Fibroblast of the aortic adventitia (primary cell): ENCODE measurements at regions not wholly inside any gene's neighbourhood (a gene's known extent, or its start where the extent isn't known, plus 50 kb on each side); places are given as distances from the start of the nearest gene placed in this dataset.
"Not testable (repeated sequence)": the region's sequence is repeated elsewhere in the genome, so short reads cannot be mapped to it uniquely, and the experiment has no call there.

Source experiments
- DNase-seq: peaks from one replicate; pipeline ENCODE4 v3.0.0-alpha.2; 2010; ENCODE audit warnings: low read depth
- H3K4me3 ChIP-seq: 2 replicates; pipeline ENCODE4 v1.5.1; 2011; ENCODE audit warnings: low read depth, mild to moderate bottlenecking, control low read depth, low read length, moderate library complexity
- CTCF ChIP-seq: IDR thresholded peaks from 2 replicates; pipeline ENCODE4 v1.5.1; 2011; ENCODE audit warnings: mild to moderate bottlenecking, low read length, control low read depth, inconsistent platforms; ENCODE audit not compliant: insufficient read depth

- TF ChIP-seq CTCF: no peak
- no peak overlapping the region for H3K4me3 ChIP-seq
- no peak for DNase-seq
Observed at GRCh38 chr9:113724202-113724601, 151.9 kb upstream of the ZNF618 start.

DNA sequence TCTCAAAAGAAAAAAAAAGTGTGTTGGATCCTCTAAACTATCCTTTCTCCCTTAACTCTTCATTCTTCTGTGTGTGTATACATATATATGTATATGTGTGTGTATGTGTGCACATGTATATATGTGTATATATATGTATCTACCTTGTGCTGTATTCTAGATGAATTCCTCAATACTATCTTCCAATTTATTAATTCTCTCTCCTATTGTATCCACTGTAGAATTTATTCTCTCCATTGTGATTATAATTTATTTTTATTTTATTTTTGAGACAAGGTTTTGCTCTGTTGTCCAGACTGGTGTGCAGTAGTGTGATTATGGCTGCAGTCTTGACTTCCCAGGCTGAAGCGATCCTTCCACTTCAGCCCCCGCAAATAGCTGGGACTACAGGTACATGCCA lies 147.1 kb upstream of the ZNF618 start:
- DNase-seq: no peak
- TF ChIP-seq CTCF: no peak

DNA sequence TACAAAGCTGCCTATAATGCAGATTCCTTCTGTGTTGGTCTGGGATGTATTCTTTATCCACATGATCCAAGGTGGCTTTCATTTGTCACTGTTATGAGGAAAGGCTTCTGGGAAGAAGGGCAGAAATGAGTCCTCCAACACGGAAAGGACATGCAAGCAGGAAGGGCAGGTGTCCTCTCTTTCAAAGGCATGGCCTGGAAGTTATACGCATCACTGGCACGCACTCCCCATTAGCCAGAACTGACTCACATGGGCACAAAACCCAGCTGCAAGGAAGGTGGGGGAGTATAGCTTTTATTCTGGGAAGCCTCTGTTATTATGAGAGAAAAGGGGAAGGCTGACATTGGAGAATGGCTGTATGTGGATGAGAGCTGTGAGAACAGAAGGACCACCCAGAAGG lies 141.3 kb upstream of the ZNF618 start:
- TF ChIP-seq CTCF: no peak
- DNase-seq: no peak
- H3K4me3 ChIP-seq: no peak overlapping the region

More for the DNA sequence above, 147.1 kb upstream of the ZNF618 start:
- H3K4me3 ChIP-seq: no peak overlapping the region

DNA sequence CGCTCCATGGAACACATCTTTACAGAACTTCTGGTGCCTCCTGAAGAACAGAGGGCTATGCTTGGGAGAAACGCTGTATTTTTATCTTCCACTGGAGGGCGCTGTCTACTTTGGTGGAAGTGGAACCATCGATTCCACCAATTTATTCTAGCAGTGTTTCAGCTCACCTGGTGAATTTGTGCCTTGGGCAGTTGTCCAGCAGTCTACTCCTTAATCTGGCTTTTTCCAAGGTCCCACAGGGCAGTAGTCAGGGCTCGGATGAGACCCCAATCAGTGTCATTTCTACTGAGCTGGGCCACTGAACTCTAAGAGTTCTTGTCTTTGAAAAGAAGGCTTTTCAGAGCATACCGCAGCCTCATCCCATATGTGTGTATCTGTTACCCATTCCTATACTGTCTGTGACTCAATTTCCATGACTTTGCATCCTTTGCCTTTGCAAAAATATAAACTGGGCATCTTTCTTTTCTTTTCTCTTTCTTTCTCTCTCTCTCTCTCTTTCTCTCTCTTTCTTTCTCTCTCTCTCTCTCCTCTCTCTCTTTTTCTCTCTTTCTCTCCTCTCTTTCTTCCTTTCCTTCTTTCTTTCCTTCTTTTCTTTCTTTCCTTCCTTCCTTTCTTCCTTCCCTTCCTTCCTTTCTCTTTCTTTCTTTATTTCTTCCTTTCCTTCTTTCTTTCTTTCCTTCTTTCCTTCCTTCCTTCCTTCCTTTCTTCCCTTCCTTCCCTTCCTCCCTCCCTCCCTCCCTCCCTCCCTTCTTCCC lies 138.4 kb upstream of the ZNF618 start:
- peak; percentile 82 for DNase-seq
- H3K4me3 ChIP-seq: no peak overlapping the region
- peak; percentile 87 for TF ChIP-seq CTCF

GRCh38 chr9:113738496-113738892 lies 137.6 kb upstream of the ZNF618 start:
- DNase-seq: no peak
- H3K4me3 ChIP-seq: no peak overlapping the region
- no peak for TF ChIP-seq CTCF

DNA sequence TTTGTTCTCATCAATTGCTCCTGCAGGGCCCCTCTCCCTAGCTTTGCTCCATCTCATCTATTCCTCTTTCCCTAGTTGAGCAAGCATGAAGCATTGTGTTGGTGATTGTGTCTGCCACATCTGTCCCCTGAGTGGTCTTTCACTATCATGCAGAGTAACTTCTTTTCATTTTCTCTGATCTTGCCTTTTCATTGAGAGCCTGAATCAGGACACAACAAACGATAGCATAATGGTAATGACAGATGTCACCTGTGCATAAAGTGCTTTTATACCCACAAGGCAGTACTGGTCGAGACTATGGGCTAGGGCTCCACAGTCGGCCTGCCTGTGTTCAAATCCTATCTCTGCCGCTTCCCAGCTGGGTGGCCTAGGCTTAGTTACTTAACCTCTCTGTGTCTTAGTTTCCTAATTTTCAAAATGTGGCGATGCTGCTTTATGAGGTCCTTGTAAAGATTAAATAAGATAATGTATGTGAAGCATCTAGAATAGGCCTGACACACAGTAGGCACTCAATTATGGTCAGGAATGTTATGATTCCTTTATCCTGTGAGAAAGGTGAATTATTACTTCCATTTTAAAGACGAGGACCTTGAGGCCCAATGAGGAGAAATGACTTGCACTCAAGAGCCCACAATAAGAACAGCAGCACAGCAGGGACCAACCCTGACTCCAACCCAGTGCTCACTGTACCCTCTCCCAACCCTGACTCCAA lies 137.1 kb upstream of the ZNF618 start:
- H3K4me3 ChIP-seq: no peak overlapping the region
- no peak for TF ChIP-seq CTCF
- no peak for DNase-seq

- not testable (repeated sequence) for DNase-seq, H3K4me3 ChIP-seq
Observed at GRCh38 chr9:113739605-113740507, 136.3 kb upstream of the ZNF618 start.

DNA sequence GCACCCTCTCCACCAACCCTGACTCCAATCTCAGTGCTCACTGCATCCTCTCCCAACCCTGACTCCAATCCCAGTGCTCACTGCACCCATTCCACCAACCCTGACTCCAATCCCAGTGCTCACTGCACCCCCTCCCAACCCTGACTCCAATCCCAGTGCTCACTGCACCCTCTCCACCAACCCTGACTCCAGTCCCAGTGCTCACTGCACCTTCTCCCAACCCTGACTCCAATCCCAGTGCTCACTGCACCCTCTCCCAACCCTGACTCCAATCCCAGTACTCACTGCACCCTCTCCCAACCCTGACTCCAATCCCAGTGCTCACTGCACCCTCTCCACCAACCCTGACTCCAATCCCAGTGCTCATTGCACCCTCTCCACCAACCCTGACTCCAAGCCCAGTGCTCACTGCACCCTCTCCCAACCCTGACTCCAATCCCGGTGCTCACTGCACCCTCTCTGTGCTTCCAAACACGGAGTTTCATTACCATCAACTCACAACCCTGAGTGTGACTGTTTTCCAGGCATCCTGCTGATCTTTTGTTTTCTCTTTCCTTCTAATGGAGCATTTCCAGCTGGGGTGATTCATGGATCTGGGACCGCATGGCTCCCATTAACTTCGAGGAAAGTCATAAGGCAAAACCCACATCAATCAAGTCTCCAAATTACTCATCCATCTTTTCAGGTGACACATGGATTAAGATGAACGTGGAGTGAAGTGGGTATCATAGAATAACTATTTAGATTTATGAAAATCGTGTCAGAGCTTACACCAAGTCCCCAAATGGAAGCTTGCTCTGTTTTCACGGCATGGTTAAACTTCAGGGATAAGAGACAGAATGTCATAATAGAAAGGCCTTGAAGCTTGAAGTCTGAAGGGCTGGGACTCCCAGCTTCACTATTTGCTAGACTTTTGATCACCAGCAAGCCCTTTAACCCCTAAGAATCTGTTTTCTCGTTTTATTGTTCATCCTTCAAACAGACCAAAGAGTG lies 135.3 kb upstream of the ZNF618 start:
- not testable (repeated sequence) for H3K4me3 ChIP-seq
- DNase-seq: peak; percentile 76
